Body of pancreas (tissue), 4 donors: ENCODE measurements at regions not wholly inside any gene's neighbourhood (a gene's known extent, or its start where the extent isn't known, plus 50 kb on each side); places are given as distances from the start of the nearest gene placed in this dataset.

ENCODE experiments used
- POLR2A ChIP-seq, 3 donors: fragments of 450-650 bp; IDR thresholded peaks; one replicate each; pipeline ENCODE4 v1.6.1; 2016; ENCODE audit warnings: antibody characterized with exemption in 3 of 3, mild to moderate bottlenecking in 2 of 3
- TF ChIP-seq, protein P1 (sequence below), 7 experiments: fragments of 450-650 bp in 4 of 7; fragments of 200-600 bp in 3 of 7; sonication (generic) in 3 of 7; IDR thresholded peaks; one replicate each; pipeline ENCODE4 v1.5.1; 2016 to 2019; ENCODE audit warnings: antibody characterized with exemption in 7 of 7

DNA sequence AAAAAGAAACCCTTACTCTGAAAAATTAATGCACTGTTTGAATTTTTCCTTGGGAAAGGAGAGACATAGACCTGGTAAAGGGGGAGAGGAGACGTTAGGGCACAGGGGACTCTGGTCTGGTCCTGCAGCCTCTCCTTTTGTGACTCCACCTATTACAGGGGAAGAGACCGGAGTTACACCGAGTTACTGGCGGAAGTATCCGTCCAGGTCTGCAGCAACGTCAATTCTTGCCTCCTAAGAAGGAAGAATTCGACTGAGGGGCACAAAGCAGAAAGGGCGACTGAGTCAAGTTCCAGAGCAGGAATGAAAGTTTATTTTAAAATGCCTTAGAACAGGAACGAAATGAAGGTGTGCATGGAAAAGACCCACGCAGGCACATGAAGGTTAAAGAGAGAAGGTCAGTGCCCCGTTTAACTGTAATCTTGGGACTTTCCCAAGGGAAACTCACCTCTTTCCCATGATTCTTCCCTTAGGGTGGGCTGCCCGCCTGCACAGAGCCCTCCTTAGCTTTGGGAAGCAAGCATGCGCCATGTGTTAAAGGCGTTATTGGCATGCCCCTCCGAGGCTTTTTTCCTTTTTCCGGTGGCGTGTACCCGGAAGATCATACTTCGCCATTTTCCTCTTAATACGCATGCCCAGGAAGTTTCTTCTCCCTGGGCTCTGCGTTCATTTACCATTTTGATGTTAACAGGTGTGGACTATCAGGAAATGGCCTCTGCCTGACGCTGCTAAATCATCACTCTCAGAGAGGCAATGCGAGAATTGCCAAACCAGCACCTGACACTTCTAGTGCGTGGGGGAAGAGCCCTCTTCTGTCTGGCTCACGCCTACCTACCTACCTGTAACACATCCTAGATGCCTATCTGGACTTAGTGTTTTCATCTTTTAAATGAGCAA, 409.6 kb upstream of the PAPPA start:
- TF ChIP-seq, protein P1, sequence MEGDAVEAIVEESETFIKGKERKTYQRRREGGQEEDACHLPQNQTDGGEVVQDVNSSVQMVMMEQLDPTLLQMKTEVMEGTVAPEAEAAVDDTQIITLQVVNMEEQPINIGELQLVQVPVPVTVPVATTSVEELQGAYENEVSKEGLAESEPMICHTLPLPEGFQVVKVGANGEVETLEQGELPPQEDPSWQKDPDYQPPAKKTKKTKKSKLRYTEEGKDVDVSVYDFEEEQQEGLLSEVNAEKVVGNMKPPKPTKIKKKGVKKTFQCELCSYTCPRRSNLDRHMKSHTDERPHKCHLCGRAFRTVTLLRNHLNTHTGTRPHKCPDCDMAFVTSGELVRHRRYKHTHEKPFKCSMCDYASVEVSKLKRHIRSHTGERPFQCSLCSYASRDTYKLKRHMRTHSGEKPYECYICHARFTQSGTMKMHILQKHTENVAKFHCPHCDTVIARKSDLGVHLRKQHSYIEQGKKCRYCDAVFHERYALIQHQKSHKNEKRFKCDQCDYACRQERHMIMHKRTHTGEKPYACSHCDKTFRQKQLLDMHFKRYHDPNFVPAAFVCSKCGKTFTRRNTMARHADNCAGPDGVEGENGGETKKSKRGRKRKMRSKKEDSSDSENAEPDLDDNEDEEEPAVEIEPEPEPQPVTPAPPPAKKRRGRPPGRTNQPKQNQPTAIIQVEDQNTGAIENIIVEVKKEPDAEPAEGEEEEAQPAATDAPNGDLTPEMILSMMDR (IDR thresholded peaks at IDR 0.05), result no peak
- no peak for TF ChIP-seq POLR2A (IDR thresholded peaks at IDR 0.05)
